ENCODE measurements at regions not wholly inside any gene's neighbourhood (a gene's known extent, or its start where the extent isn't known, plus 50 kb on each side); places are given as distances from the start of the nearest gene placed in this dataset.
"Not testable (repeated sequence)": the region's sequence is repeated elsewhere in the genome, so short reads cannot be mapped to it uniquely, and the experiment has no call there.

DNA sequence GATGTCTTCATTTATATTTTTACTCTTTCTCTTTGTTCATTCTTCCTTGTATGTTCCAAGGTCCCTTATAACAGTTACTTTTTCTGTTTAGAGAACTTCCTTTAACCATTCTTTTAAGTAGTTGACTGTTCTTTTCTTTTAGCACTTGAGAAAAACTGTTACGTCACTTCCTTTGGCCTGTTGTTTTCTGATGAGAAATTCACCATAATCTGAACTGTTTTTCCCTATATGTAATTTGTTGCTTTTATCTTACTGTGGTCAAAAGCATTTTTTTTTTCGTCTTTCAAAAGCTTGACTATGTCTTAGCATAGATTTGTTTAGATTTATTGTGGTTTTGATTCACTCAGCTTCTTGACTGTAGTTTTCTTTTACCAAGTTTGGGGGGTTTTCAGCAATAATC lies 1660.3 kb upstream of the PCDH10 start:
- FAIRE-seq: no peak

GRCh38 chr4:131496211-131496610 lies 1652.9 kb upstream of the PCDH10 start:
- not testable (repeated sequence) for DNase-seq (ENCODE audit: insufficient read length, low spot score); FAIRE-seq

More for the DNA sequence above, 1660.3 kb upstream of the PCDH10 start:
- DNase-seq (ENCODE audit: insufficient read length, low spot score): no peak

DNA sequence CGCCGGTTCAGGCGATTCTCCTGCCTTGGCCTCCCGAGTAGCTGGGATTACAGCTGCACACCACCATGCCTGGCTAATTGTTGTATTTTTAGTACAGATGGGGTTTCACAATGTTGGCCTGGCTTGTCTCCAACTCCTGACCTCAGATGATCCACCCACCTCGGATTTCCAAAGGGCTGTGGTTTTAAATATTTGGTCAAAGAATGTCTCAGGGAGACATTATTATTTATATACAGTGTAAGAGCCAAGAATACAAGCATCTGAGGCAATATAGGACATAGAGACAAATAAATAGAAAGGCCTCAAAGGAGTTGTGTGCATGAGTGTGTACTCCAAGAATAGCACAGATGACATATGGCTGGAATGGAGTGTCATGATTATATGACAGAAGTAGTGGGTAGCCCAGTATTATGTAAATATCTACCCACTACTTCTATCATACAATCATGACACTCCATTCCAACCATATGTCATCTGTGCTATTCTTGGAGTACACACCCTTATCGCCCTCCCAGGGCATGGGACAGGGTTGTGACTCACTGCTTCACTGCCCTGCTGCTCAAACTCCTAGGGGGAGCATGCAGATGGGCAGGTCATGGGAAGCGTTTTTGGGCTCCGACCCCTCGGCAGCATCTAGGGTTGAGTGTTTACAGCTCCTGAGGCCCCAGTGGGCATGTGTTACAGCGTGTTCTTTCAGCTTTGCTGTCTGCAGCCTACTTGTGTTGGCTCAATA lies 1649.8 kb upstream of the PCDH10 start:
- no peak for DNase-seq (ENCODE audit: insufficient read length, low spot score)
- no peak for FAIRE-seq

GRCh38 chr4:131509521-131509920 lies 1639.6 kb upstream of the PCDH10 start:
- DNase-seq (ENCODE audit: insufficient read length, low spot score) (no peak), FAIRE-seq (no peak)

DNA sequence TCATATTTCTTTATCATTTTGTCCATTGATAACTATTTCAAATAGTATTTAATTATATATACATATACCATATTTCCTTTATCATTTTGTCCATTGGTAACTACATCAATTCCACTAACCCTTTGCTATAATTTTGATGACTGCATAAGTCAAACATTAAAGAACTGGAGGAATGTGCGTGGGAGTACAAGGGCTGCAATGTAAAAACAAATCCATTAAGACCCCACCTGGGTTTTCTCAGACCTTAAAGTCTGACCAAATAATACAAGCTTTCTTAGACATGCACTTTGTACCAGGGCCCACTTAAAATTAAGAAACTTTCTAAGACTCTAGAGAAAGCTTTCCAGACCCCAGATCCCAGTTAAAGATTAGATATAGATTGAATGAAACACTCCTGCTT lies 1622.4 kb upstream of the PCDH10 start:
- no peak for DNase-seq (ENCODE audit: insufficient read length, low spot score)
- FAIRE-seq: no peak

GRCh38 chr4:131531087-131531486 lies 1618.0 kb upstream of the PCDH10 start:
- DNase-seq (ENCODE audit: insufficient read length, low spot score): no peak
- no peak for FAIRE-seq

GRCh38 chr4:131534944-131535645 lies 1614.0 kb upstream of the PCDH10 start:
- DNase-seq (ENCODE audit: insufficient read length, low spot score) (no peak), FAIRE-seq (no peak)

GRCh38 chr4:131540256-131540655 lies 1608.8 kb upstream of the PCDH10 start:
- FAIRE-seq: no peak

GRCh38 chr4:131547506-131547981 lies 1601.5 kb upstream of the PCDH10 start:
- no peak for DNase-seq (ENCODE audit: insufficient read length, low spot score)
- FAIRE-seq: peak; percentile 75

More at GRCh38 chr4:131540256-131540655, 1608.8 kb upstream of the PCDH10 start:
- DNase-seq (ENCODE audit: insufficient read length, low spot score): no peak

DNA sequence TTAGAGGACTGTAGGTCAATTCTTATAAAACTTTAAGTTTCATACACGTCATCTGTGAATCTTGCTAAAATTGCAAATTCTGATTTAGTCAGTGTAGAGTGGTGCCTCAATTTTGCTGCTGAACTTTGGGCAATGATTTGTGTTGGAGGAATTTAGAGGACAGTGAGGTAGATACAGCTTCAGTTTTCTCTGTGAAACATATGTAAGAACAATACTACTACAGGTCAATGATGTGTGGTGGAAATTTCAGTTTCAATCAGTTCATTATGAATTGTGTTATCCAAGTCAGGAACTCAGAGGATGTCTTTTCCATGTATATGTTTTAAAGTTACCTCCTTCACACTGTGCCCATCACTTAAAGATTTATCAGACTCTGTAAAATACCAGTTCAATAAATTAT lies 1597.8 kb upstream of the PCDH10 start:
- DNase-seq (ENCODE audit: insufficient read length, low spot score) (no peak), FAIRE-seq (peak; percentile 56)

GRCh38 chr4:131566026-131566425 lies 1583.1 kb upstream of the PCDH10 start:
- DNase-seq (ENCODE audit: insufficient read length, low spot score): no peak
- FAIRE-seq: no peak

- no peak for DNase-seq (ENCODE audit: insufficient read length, low spot score)
Measured at GRCh38 chr4:131584587-131584986, 1564.5 kb upstream of the PCDH10 start.

GRCh38 chr4:131595140-131595539 lies 1554.0 kb upstream of the PCDH10 start:
- DNase-seq (ENCODE audit: insufficient read length, low spot score): no peak
- FAIRE-seq: no peak

More at GRCh38 chr4:131584587-131584986, 1564.5 kb upstream of the PCDH10 start:
- no peak for FAIRE-seq

GRCh38 chr4:131603705-131604104 lies 1545.4 kb upstream of the PCDH10 start:
- DNase-seq (ENCODE audit: insufficient read length, low spot score) (no peak), FAIRE-seq (no peak)

- no peak for DNase-seq (ENCODE audit: insufficient read length, low spot score)
- no peak for FAIRE-seq
Measured at GRCh38 chr4:131609039-131609438, 1540.1 kb upstream of the PCDH10 start.

GRCh38 chr4:131610517-131610916 lies 1538.6 kb upstream of the PCDH10 start:
- not testable (repeated sequence) for DNase-seq (ENCODE audit: insufficient read length, low spot score); FAIRE-seq

DNA sequence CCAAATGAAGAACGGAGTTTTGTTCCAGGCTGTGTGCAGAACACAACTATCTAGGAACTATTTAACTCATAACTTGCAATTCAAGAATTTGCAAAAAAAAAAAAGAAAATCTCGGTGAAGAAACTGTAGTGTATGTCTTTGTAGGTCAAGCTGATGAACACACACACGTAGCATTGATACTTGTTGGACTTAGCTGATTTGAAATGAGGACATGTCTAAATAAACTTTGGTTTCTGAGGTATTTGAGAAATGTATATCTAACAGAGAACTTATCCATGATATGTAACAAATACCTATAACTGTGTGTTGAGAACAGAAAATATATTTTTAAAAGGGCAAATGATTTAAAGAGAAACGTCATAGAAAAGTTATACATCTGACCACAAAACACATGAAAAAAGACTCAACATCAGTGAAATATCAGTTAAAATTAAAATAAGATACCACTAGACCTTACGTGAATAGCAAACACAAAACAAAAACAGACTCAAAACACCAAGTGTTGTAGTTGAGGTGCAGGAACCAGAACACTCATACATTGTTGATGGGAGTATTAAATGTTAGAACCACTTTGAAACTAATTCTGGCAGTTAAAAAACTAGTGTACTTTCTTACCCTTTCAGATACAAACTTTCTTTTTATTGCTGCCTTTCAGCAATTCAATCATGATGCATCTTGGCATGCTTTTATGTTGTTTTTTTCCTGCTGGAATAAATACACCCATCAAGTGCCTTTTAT lies 1535.8 kb upstream of the PCDH10 start:
- FAIRE-seq (peak; percentile 66), DNase-seq (ENCODE audit: insufficient read length, low spot score) (no peak)

- DNase-seq (ENCODE audit: insufficient read length, low spot score) (no peak), FAIRE-seq (peak; percentile 35)
Measured at GRCh38 chr4:131613824-131614216, 1535.3 kb upstream of the PCDH10 start.

DNA sequence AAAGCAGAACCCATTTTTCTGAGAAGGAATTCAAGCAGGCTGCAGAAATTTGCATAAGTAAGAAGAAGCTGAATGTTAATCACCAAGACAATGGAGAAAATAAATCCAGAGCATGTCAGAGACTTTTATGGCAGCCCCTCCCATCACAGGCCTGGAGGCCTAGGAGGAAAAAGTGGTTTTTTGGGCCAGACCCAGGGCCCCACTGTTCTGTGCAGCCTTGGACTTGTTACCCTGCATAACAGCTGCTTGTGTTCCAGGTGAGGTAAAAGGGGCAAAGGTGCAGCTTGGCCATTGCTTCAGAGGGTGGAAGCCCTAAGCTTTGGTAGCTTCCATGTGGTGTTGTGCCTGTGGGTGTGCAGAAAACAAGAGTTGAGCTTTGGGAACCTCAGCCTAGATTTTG lies 1516.2 kb upstream of the PCDH10 start:
- DNase-seq (ENCODE audit: insufficient read length, low spot score): no peak
- FAIRE-seq: no peak

DNA sequence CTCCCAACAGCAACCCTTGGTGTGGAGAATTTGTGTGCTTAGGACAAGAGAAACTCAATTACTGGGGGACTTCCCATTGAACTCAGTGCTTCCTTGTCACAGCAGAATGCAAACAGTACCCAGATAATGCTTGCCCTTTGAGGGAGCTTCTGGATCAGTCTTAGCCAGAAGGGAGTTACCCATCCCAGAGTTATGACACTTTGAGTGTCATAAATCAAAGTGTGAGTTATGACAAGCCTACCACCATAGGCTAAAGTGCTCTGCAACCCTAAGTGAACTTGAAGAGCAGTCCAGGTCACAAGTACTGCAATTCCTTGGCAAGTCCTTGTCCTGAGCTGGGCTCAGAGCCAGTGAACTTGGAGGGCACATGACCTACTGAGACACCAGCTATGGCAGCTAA lies 1513.9 kb upstream of the PCDH10 start:
- DNase-seq (ENCODE audit: insufficient read length, low spot score) (no peak), FAIRE-seq (no peak)

- FAIRE-seq (no peak), DNase-seq (ENCODE audit: insufficient read length, low spot score) (no peak)
Measured at GRCh38 chr4:131638781-131639180, 1510.3 kb upstream of the PCDH10 start.
